H9 (cell line): ENCODE measurements at regions not wholly inside any gene's neighbourhood (a gene's known extent, or its start where the extent isn't known, plus 50 kb on each side); places are given as distances from the start of the nearest gene placed in this dataset.

Experiments used
- DNase-seq: peaks from one replicate; pipeline ENCODE4 v3.0.0-alpha.2; 2017
- H2AFZ ChIP-seq: one replicate; pipeline ENCODE4 v1.6.1; 2013; ENCODE audit warnings: mild to moderate bottlenecking, low read length, control low read depth, moderate library complexity
- H2AK5ac ChIP-seq: 2 replicates; pipeline ENCODE4 v1.6.1; 2013; ENCODE audit warnings: low read length, control low read depth, mixed read lengths; ENCODE audit not compliant: insufficient read length
- H2BK120ac ChIP-seq: one replicate; pipeline ENCODE4 v1.6.1; 2013; ENCODE audit warnings: low read depth, mild to moderate bottlenecking, low read length, control low read depth, inconsistent platforms; ENCODE audit not compliant: poor library complexity, severe bottlenecking
- H2BK12ac ChIP-seq: 2 replicates; pipeline ENCODE4 v1.6.1; 2013; ENCODE audit warnings: low read length, control low read depth, mixed read lengths, low read depth; ENCODE audit not compliant: insufficient read length
- H2BK15ac ChIP-seq: 2 replicates; pipeline ENCODE4 v1.6.1; 2013; ENCODE audit warnings: low read depth, low read length, control low read depth
- H2BK20ac ChIP-seq: one replicate; pipeline ENCODE4 v1.6.1; 2013; ENCODE audit warnings: low read depth, mild to moderate bottlenecking, low read length, control low read depth, inconsistent platforms; ENCODE audit not compliant: poor library complexity, severe bottlenecking
- H2BK5ac ChIP-seq: 2 replicates; pipeline ENCODE4 v1.6.1; 2013; ENCODE audit warnings: low read length, control low read depth, mixed read lengths; ENCODE audit not compliant: insufficient read length
- H3K14ac ChIP-seq: 2 replicates; pipeline ENCODE4 v1.6.1; 2013; ENCODE audit warnings: low read length, control low read depth; ENCODE audit not compliant: insufficient read depth
- H3K18ac ChIP-seq: 2 replicates; pipeline ENCODE4 v1.6.1; 2013; ENCODE audit warnings: low read depth, mild to moderate bottlenecking, mixed read lengths, low read length, control low read depth; ENCODE audit not compliant: insufficient read length
- H3K23ac ChIP-seq: 2 replicates; pipeline ENCODE4 v1.6.1; 2013; ENCODE audit warnings: low read length, control low read depth, mixed read lengths, low read depth; ENCODE audit not compliant: insufficient read length
- H3K23me2 ChIP-seq: 2 replicates; pipeline ENCODE4 v1.6.1; 2013; ENCODE audit warnings: low read depth, mild to moderate bottlenecking, mixed read lengths, low read length, control low read depth; ENCODE audit not compliant: insufficient read length, poor library complexity, severe bottlenecking
- H3K27ac ChIP-seq: 2 replicates; pipeline ENCODE4 v1.5.1; 2013; ENCODE audit warnings: low read length, control low read depth, mixed read lengths, low read depth; ENCODE audit not compliant: insufficient read length
- H3K27me3 ChIP-seq: 2 replicates; pipeline ENCODE4 v1.6.1; 2013; ENCODE audit warnings: low read length, control low read depth, inconsistent platforms; ENCODE audit not compliant: insufficient read depth
- H3K4ac ChIP-seq: 2 replicates; pipeline ENCODE4 v1.6.1; 2013; ENCODE audit warnings: low read depth, mild to moderate bottlenecking, control low read depth, inconsistent platforms, low read length, moderate library complexity
- H3K4me1 ChIP-seq: 2 replicates; pipeline ENCODE4 v1.6.1; 2013; ENCODE audit warnings: low read length, control low read depth, inconsistent platforms; ENCODE audit not compliant: insufficient read depth
- H3K4me2 ChIP-seq: 2 replicates; pipeline ENCODE4 v1.6.1; 2013; ENCODE audit warnings: low read length, control low read depth, mixed read lengths; ENCODE audit not compliant: insufficient read length, insufficient read depth
- H3K56ac ChIP-seq: 2 replicates; pipeline ENCODE4 v1.6.1; 2013; ENCODE audit warnings: low read depth, mild to moderate bottlenecking, mixed read lengths, low read length, control low read depth; ENCODE audit not compliant: insufficient read length
- H3K79me1 ChIP-seq: 2 replicates; pipeline ENCODE4 v1.6.1; 2013; ENCODE audit warnings: low read depth, mild to moderate bottlenecking, moderate library complexity, low read length, control low read depth, inconsistent platforms; ENCODE audit not compliant: insufficient read depth, poor library complexity, severe bottlenecking
- H3K79me2 ChIP-seq: 2 replicates; pipeline ENCODE4 v1.6.1; 2013; ENCODE audit warnings: low read length, control low read depth, inconsistent platforms; ENCODE audit not compliant: insufficient read depth
- H3K9ac ChIP-seq: 2 replicates; pipeline ENCODE4 v1.6.1; 2013; ENCODE audit warnings: low read length, control low read depth, mixed read lengths; ENCODE audit not compliant: insufficient read length; ENCODE audit errors: extremely low read depth
- H3K9me3 ChIP-seq: one replicate; pipeline ENCODE4 v1.6.1; 2013; ENCODE audit warnings: low read depth, low read length, inconsistent platforms; ENCODE audit not compliant: control insufficient read depth
- H3T11ph ChIP-seq: one replicate; pipeline ENCODE4 v1.6.1; 2013; ENCODE audit warnings: mild to moderate bottlenecking, low read length, control low read depth, inconsistent platforms
- H4K20me1 ChIP-seq: one replicate; pipeline ENCODE4 v1.6.1; 2013; ENCODE audit not compliant: control insufficient read depth, insufficient read length, insufficient read depth
- H4K5ac ChIP-seq: 2 replicates; pipeline ENCODE4 v1.6.1; 2013; ENCODE audit warnings: low read depth, mild to moderate bottlenecking, mixed read lengths, low read length, control low read depth; ENCODE audit not compliant: insufficient read length
- H4K8ac ChIP-seq: replicated peaks from 2 replicates; pipeline ENCODE4 v1.6.1; 2013; ENCODE audit warnings: low read length, control low read depth, mixed read lengths, low read depth; ENCODE audit not compliant: insufficient read length
- H4K91ac ChIP-seq: 2 replicates; pipeline ENCODE4 v1.6.1; 2013; ENCODE audit warnings: low read depth, mild to moderate bottlenecking, moderate library complexity, mixed read lengths, low read length, control low read depth; ENCODE audit not compliant: insufficient read length
- H3K27ac Mint-ChIP-seq, 3 experiments: 2 replicates in 2 of 3; 3 replicates in 1 of 3; pipeline ENCODE4 v1.8.0; 2020 to 2021; ENCODE audit warnings: mixed read lengths in 3 of 3, mild to moderate bottlenecking in 1 of 3, moderate library complexity in 1 of 3
- H3K27me3 Mint-ChIP-seq: 2 replicates; pipeline ENCODE4 v1.8.0; 2021; ENCODE audit warnings: low read depth, mild to moderate bottlenecking, moderate library complexity, mixed read lengths
- H3K36me3 Mint-ChIP-seq, 3 experiments: 2 replicates in 2 of 3; 3 replicates in 1 of 3; pipeline ENCODE4 v1.8.0; 2020 to 2021; ENCODE audit warnings: low read depth in 3 of 3, mixed read lengths in 3 of 3; ENCODE audit not compliant: insufficient read depth in 1 of 3
- H3K4me1 Mint-ChIP-seq, 2 experiments: 2 replicates each; pipeline ENCODE4 v1.8.0; 2020; ENCODE audit warnings: mixed read lengths in 2 of 2
- H3K4me3 Mint-ChIP-seq, 2 experiments: 2 replicates in 1 of 2; 3 replicates in 1 of 2; pipeline ENCODE4 v1.8.0; 2020 to 2021; ENCODE audit warnings: mild to moderate bottlenecking in 2 of 2, mixed read lengths in 2 of 2, moderate library complexity in 1 of 2
- H3K9me3 Mint-ChIP-seq, 2 experiments: 2 replicates in 1 of 2; 3 replicates in 1 of 2; pipeline ENCODE4 v1.8.0; 2020; ENCODE audit warnings: mild to moderate bottlenecking in 2 of 2, mixed read lengths in 2 of 2, moderate library complexity in 1 of 2
- WGBS: extraction: QIAGEN DNeasy Blood & Tissue Kit; methylation state at CpG from one replicate; pipeline ENCODE4 v1.1.7; 2013; ENCODE audit warnings: missing lambda C conversion rate, low lambda C conversion rate, mixed read lengths; ENCODE audit not compliant: insufficient read length; ENCODE audit errors: extremely low coverage; 5-methylcytosine and 5-hydroxymethylcytosine counted together
- TF ChIP-seq, protein P1 (sequence below): fragments of 200-600 bp; sonication (generic); conservative IDR thresholded peaks from 3 replicates; pipeline ENCODE4 v1.8.0; 2021; ENCODE audit warnings: antibody characterized with exemption, mild to moderate bottlenecking

DNA sequence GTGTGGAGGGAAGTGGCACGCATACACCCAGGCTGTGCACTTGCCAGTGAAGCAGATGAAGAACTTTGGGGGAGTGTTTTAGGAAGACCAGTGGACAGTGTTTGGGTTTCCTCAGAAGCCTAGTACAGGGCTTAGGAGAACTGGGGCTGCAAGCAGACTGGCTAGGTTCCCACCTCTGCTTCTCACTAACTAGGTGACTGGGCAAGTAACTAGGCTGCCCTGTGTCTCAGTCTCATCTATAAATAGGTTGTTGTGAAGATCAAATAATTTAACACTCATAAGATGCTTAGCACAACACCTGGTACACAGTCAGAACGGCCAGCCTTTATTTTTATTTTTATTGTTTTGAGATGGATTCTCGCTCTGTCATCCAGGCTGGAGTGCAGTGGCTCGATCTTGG lies 312.1 kb downstream of the CDH26 start:
- Histone ChIP-seq H2BK120ac (no peak overlapping the region), H2BK15ac (no peak overlapping the region), H3K27me3 (no peaks in the 10 kb centered on the region), H3K23me2 (no peaks in the 10 kb centered on the region), H3K79me1 (no peaks in the 10 kb centered on the region), H3K4me1 (no peaks in the 10 kb centered on the region), H3K9me3 (no peaks in the 10 kb centered on the region), H3T11ph (no peak overlapping the region), H3K14ac (no peak overlapping the region), H3K4ac (no peak overlapping the region), H2BK12ac (no peak overlapping the region), H3K56ac (no peak overlapping the region), H3K27ac (no peak overlapping the region), H2BK5ac (no peak overlapping the region), H3K23ac (no peak overlapping the region), H2BK20ac (no peak overlapping the region), H4K91ac (no peak overlapping the region), H2AFZ (no peak overlapping the region), H3K9ac (no peak overlapping the region), H3K79me2 (no peaks in the 10 kb centered on the region), H3K18ac (no peak overlapping the region), H2AK5ac (no peak overlapping the region), H4K20me1 (no peaks in the 10 kb centered on the region), H4K5ac (no peak overlapping the region), H4K8ac (no peak overlapping the region), H3K4me2 (no peak overlapping the region)
- Mint-ChIP-seq H3K27ac (no peak overlapping the region; a peak in 1 of 7 replicates), H3K27me3 (peaks cover 24% of the 10 kb centered on the region), H3K9me3 (no peaks in the 10 kb centered on the region; a peak in 2 of 5 replicates), H3K4me1 (peaks cover 9 to 10% of the 10 kb centered on the region in 2 experiments), H3K36me3 (no peaks in the 10 kb centered on the region), H3K4me3 (no peak overlapping the region)
- TF ChIP-seq, protein P1, sequence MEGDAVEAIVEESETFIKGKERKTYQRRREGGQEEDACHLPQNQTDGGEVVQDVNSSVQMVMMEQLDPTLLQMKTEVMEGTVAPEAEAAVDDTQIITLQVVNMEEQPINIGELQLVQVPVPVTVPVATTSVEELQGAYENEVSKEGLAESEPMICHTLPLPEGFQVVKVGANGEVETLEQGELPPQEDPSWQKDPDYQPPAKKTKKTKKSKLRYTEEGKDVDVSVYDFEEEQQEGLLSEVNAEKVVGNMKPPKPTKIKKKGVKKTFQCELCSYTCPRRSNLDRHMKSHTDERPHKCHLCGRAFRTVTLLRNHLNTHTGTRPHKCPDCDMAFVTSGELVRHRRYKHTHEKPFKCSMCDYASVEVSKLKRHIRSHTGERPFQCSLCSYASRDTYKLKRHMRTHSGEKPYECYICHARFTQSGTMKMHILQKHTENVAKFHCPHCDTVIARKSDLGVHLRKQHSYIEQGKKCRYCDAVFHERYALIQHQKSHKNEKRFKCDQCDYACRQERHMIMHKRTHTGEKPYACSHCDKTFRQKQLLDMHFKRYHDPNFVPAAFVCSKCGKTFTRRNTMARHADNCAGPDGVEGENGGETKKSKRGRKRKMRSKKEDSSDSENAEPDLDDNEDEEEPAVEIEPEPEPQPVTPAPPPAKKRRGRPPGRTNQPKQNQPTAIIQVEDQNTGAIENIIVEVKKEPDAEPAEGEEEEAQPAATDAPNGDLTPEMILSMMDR = no peak
- DNase-seq = no peak
- no CpG with 5 or more reads among the region's 4 CpGs for WGBS
